Erythroblast (primary cell): ENCODE measurements at regions not wholly inside any gene's neighbourhood (a gene's known extent, or its start where the extent isn't known, plus 50 kb on each side); places are given as distances from the start of the nearest gene placed in this dataset.

Source experiments
- GATA1 ChIP-seq: IDR thresholded peaks from 2 replicates; pipeline ENCODE4 v1.6.1; 2011; ENCODE audit warnings: low read depth, mild to moderate bottlenecking, control low read depth, low read length, moderate library complexity
- POLR2A ChIP-seq: IDR thresholded peaks from 2 replicates; pipeline ENCODE4 v1.6.1; 2011; ENCODE audit warnings: mild to moderate bottlenecking, low read length

DNA sequence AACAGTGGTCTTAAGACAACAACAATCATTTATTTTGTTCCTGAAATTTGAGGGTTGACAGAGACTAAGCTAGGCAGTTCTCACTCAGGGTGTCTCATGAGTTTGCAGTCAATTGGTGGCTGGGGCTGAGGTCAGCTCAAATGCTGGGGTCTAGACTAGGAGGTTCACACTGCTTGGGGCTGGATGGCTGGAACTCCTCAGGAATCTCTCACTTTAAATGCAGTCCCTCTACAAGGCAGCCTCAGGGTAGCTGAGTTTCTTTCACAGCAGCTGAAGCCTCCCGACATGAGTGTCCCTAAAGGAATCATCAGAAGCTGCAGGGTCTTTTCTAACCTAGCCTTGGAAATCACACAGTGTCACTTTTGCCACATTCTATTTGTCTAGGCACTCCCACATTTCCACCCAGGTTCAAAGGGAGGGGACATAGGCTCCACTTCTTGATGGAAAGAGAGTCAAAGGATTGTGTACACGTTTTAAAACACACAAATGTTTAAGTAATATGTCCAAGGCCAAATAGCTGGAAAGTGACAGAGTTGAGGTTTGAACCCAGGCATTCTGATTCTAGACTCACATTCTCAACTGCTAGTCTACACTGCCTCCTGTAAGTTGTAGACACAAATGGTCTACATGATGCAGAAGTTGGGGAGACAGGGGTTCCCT, 133.8 kb downstream of the ZFP36L2 start:
- TF ChIP-seq POLR2A: no peak
- no peak for TF ChIP-seq GATA1
